Keratinocyte (primary cell): ENCODE measurements at regions not wholly inside any gene's neighbourhood (a gene's known extent, or its start where the extent isn't known, plus 50 kb on each side); places are given as distances from the start of the nearest gene placed in this dataset.
A peak's percentile ranks its signal among the peaks of the same experiment; 100 is the strongest.

Experiments used
- DNase-seq: peaks from one replicate; pipeline ENCODE4 v3.0.0-alpha.2; 2011; ENCODE audit warnings: low read depth, missing footprints, low spot score
- FAIRE-seq: peaks from 2 replicates; lab custom pipeline; 2011; peaks lifted over from hg19 to GRCh38; lab: Jason Lieb, UNC
- H2AFZ ChIP-seq: 2 replicates; pipeline ENCODE4 v1.6.0; 2012; ENCODE audit warnings: low read length, control low read depth, inconsistent platforms; ENCODE audit not compliant: control insufficient read depth
- H3K27ac ChIP-seq: 2 replicates; pipeline ENCODE4 v1.5.1; 2011; ENCODE audit warnings: low read length; ENCODE audit not compliant: control insufficient read depth, insufficient read depth
- H3K27me3 ChIP-seq: 3 replicates; pipeline ENCODE4 v1.6.0; 2011; ENCODE audit warnings: low read length; ENCODE audit not compliant: control insufficient read depth, insufficient read depth; ENCODE audit errors: extremely low read depth
- H3K36me3 ChIP-seq, 2 experiments: 2 replicates in 1 of 2; 3 replicates in 1 of 2; pipeline ENCODE4 v1.5.1; 2011; ENCODE audit warnings: low read length in 2 of 2, mild to moderate bottlenecking in 1 of 2; ENCODE audit not compliant: control insufficient read depth in 2 of 2, insufficient read depth in 2 of 2; ENCODE audit errors: extremely low read depth in 1 of 2
- H3K4me1 ChIP-seq: 3 replicates; pipeline ENCODE4 v1.5.1; 2011; ENCODE audit warnings: low read length; ENCODE audit not compliant: control insufficient read depth, insufficient read depth; ENCODE audit errors: extremely low read depth
- H3K4me2 ChIP-seq: 3 replicates; pipeline ENCODE4 v1.6.0; 2011; ENCODE audit warnings: low read depth, low read length; ENCODE audit not compliant: control insufficient read depth, insufficient read depth; ENCODE audit errors: extremely low read depth
- H3K4me3 ChIP-seq, 3 experiments: fragments of 200-600 bp in 1 of 3; sonication (generic) in 1 of 3; 2 replicates in 2 of 3; 3 replicates in 1 of 3; pipeline ENCODE4 v1.5.1; 2011 to 2016; ENCODE audit warnings: low read length in 3 of 3, mild to moderate bottlenecking in 3 of 3, control low read depth in 2 of 3, inconsistent platforms in 1 of 3, low read depth in 1 of 3, mixed read lengths in 1 of 3, mixed run types in 1 of 3, moderate library complexity in 1 of 3; ENCODE audit not compliant: control insufficient read depth in 2 of 3, insufficient read depth in 2 of 3; ENCODE audit errors: extremely low read depth in 1 of 3
- H3K79me2 ChIP-seq: 2 replicates; pipeline ENCODE4 v1.6.0; 2012; ENCODE audit warnings: low read length; ENCODE audit not compliant: control insufficient read depth, insufficient read depth
- H3K9ac ChIP-seq: 3 replicates; pipeline ENCODE4 v1.6.0; 2011; ENCODE audit warnings: low read length; ENCODE audit not compliant: control insufficient read depth, insufficient read depth; ENCODE audit errors: extremely low read depth
- H3K9me1 ChIP-seq: 3 replicates; pipeline ENCODE4 v1.6.0; 2011; ENCODE audit warnings: low read length; ENCODE audit not compliant: control insufficient read depth, insufficient read depth; ENCODE audit errors: extremely low read depth
- H3K9me3 ChIP-seq: 2 replicates; pipeline ENCODE4 v1.5.1; 2012; ENCODE audit warnings: low read depth, low read length; ENCODE audit not compliant: control insufficient read depth
- H4K20me1 ChIP-seq: 3 replicates; pipeline ENCODE4 v1.6.0; 2011; ENCODE audit warnings: low read length; ENCODE audit not compliant: control insufficient read depth, insufficient read depth; ENCODE audit errors: extremely low read depth
- EZH2 ChIP-seq: IDR thresholded peaks from one replicate; pipeline ENCODE4 v1.6.1; 2012; ENCODE audit warnings: inconsistent platforms, mild to moderate bottlenecking, low read length, moderate library complexity
- dilution Hi-C: fragments of 300-500 bp; cut with MboI; formaldehyde crosslinking; loops from one replicate; pipeline ENCODE4 v1.7.0; 2020; ENCODE audit warnings: low sequenced_read_pairs; ENCODE audit not compliant: extremely low pct_ligation_motif_present
- TF ChIP-seq, protein P1 (sequence below), 3 experiments: IDR thresholded peaks in 1 of 3; conservative IDR thresholded peaks in 1 of 3; optimal IDR thresholded peaks in 1 of 3; 2 replicates in 2 of 3; 3 replicates in 1 of 3; pipeline versions ENCODE3 to v1.5.1; 2011; ENCODE audit warnings: low read length in 3 of 3, mild to moderate bottlenecking in 3 of 3, moderate library complexity in 2 of 3, control low read depth in 1 of 3, inconsistent platforms in 1 of 3; ENCODE audit not compliant: insufficient read depth in 2 of 3; ENCODE audit errors: extremely low read depth in 1 of 3

DNA sequence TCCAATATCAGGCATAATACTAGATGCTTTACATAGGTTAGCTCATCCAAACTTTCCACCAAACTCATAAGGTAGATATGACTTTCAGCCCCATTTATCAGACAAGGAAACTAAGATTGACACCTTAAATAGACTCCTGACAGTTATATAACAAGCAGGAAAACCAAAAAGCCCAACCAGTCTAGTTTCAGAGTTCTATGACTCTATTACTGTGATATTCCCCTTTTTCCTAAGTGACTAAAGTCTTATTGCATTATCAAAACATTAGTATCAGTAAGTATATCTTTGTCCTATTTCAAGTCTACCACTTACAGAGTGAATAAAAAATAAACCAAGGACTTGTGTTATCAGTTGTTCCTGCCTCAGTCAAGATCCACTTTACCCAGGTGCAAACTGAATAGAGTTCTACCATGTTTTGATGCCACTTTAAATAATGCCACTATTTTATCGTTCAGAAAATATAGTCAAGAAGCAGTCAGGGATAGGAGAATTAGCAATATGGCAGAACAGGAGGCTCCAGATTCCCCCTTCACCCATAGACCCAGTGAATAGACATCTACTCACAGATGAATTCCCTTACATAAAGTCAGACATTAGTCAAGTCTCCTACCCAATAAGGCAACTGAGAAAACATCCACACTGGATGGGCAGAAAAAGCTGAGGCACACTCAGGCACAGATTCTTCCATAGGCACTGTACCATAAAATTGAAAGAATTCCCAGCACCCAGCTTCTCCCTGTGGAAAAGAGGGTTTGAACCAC lies 74.1 kb downstream of the CRPPA start:
- no peak for FAIRE-seq
- H3K27ac ChIP-seq = no peak overlapping the region

DNA sequence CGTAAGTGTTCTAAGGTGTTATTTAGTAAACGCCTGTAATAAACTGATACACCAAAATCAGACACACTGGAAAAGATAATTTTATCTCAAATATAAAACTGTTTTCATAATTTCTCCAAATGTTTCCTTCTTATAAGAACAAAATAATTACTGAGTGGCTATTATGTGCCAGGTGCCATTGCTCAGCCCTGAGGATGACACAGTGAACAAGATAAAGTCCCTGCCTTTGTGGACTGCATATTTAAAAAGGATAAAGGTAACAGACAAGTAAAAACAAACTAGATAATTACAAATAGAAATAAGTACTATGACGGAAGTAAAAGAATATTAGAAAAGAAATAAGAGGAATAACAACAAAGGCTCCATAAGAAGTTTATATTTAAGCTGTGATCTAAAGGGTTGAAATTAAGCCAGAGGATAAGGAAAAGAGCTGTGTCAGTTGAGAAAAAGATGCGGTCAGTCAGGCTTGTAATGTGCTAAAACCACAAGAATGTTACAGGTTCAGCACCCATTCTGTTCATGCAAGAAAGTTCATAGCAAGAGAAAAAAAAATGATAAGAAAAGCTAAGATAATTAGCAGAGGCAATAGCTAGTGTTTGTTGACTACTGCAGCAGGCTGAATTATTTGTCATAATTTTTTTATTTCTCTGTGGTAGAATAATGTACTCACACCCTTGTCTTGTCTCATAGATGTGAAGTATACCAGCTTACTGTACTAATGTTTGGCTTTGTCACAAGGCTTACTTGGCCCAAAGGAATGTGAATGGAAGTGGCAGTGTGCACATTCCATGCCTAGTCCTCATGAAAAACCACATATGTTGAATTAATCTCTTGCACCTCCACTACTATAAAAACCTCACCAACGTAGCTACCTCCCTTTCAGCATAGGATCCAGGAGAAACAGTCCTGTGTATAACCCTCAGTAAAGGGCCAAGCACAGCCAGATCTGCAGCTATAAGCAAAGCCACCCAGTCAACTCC lies 75.1 kb downstream of the CRPPA start:
- no peaks in the 10 kb centered on the region for H3K27me3 ChIP-seq
- no peaks in the 10 kb centered on the region for H4K20me1 ChIP-seq
- H3K9me3 ChIP-seq = no peaks in the 10 kb centered on the region
- H3K4me2 ChIP-seq = no peak overlapping the region
- no peak for DNase-seq
- no peak for TF ChIP-seq EZH2
- TF ChIP-seq, protein P1, sequence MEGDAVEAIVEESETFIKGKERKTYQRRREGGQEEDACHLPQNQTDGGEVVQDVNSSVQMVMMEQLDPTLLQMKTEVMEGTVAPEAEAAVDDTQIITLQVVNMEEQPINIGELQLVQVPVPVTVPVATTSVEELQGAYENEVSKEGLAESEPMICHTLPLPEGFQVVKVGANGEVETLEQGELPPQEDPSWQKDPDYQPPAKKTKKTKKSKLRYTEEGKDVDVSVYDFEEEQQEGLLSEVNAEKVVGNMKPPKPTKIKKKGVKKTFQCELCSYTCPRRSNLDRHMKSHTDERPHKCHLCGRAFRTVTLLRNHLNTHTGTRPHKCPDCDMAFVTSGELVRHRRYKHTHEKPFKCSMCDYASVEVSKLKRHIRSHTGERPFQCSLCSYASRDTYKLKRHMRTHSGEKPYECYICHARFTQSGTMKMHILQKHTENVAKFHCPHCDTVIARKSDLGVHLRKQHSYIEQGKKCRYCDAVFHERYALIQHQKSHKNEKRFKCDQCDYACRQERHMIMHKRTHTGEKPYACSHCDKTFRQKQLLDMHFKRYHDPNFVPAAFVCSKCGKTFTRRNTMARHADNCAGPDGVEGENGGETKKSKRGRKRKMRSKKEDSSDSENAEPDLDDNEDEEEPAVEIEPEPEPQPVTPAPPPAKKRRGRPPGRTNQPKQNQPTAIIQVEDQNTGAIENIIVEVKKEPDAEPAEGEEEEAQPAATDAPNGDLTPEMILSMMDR (optimal IDR thresholded peaks at IDR 0.05 in 1 of 3, IDR thresholded peaks at IDR 0.05 in 1 of 3, conservative IDR thresholded peaks at IDR 0.05 in 1 of 3; ENCODE audit: extremely low read depth in 1 of 3, insufficient read depth in 2 of 3, low read length in 3 of 3) = no peak
- dilution Hi-C loops = no loop called here
- H3K27ac ChIP-seq = no peak overlapping the region
- no peaks in the 10 kb centered on the region for H3K4me1 ChIP-seq
- H3K79me2 ChIP-seq = no peaks in the 10 kb centered on the region
- H3K4me3 ChIP-seq = no peak overlapping the region
- H3K9ac ChIP-seq = no peak overlapping the region
- no peaks in the 10 kb centered on the region for H3K36me3 ChIP-seq
- H2AFZ ChIP-seq = no peak overlapping the region
- peak; percentile 26 for FAIRE-seq
- H3K9me1 ChIP-seq = no peaks in the 10 kb centered on the region

More for the DNA sequence above, 74.1 kb downstream of the CRPPA start:
- TF ChIP-seq, protein P1 (optimal IDR thresholded peaks at IDR 0.05 in 1 of 3, IDR thresholded peaks at IDR 0.05 in 1 of 3, conservative IDR thresholded peaks at IDR 0.05 in 1 of 3; ENCODE audit: extremely low read depth in 1 of 3, insufficient read depth in 2 of 3, low read length in 3 of 3) = no peak
- TF ChIP-seq EZH2 = no peak
- no peak overlapping the region for H2AFZ ChIP-seq
- no peaks in the 10 kb centered on the region for H3K79me2 ChIP-seq
- no peak overlapping the region for H3K4me2 ChIP-seq
- H4K20me1 ChIP-seq = no peaks in the 10 kb centered on the region
- dilution Hi-C loops = no loop called here
- DNase-seq = no peak
- no peaks in the 10 kb centered on the region for H3K36me3 ChIP-seq
- no peaks in the 10 kb centered on the region for H3K9me1 ChIP-seq
- no peaks in the 10 kb centered on the region for H3K9me3 ChIP-seq
- no peaks in the 10 kb centered on the region for H3K27me3 ChIP-seq
- no peak overlapping the region for H3K4me3 ChIP-seq
- no peaks in the 10 kb centered on the region for H3K4me1 ChIP-seq
- no peak overlapping the region for H3K9ac ChIP-seq
